Stimulated activated naive CD8-positive, alpha-beta T cell treated with anti-CD3 and anti-CD28 coated beads, Interleukin-15, Interleukin-2, amounts not matched to agents 100 ng/mL and 50 ng/mL, for 24 hours (primary cell): ENCODE measurements at regions not wholly inside any gene's neighbourhood (a gene's known extent, or its start where the extent isn't known, plus 50 kb on each side); places are given as distances from the start of the nearest gene placed in this dataset.
"Not testable (repeated sequence)": the region's sequence is repeated elsewhere in the genome, so short reads cannot be mapped to it uniquely, and the experiment has no call there.

Experiments
- H3K27ac Mint-ChIP-seq: one replicate; pipeline ENCODE4 v1.8.0; 2021; ENCODE audit warnings: mild to moderate bottlenecking, mixed read lengths
- H3K27me3 Mint-ChIP-seq: one replicate; pipeline ENCODE4 v1.8.0; 2021; ENCODE audit warnings: mixed read lengths
- H3K36me3 Mint-ChIP-seq: one replicate; pipeline ENCODE4 v1.8.0; 2021; ENCODE audit warnings: low read depth, mixed read lengths
- H3K4me1 Mint-ChIP-seq: one replicate; pipeline ENCODE4 v1.8.0; 2021; ENCODE audit warnings: low read depth, mixed read lengths
- H3K4me3 Mint-ChIP-seq: one replicate; pipeline ENCODE4 v1.8.0; 2021; ENCODE audit warnings: mild to moderate bottlenecking, mixed read lengths
- H3K9me3 Mint-ChIP-seq: one replicate; pipeline ENCODE4 v1.8.0; 2021; ENCODE audit warnings: mixed read lengths

- H3K9me3 Mint-ChIP-seq, H3K4me1 Mint-ChIP-seq, H3K27ac Mint-ChIP-seq, H3K4me3 Mint-ChIP-seq, H3K27me3 Mint-ChIP-seq, H3K36me3 Mint-ChIP-seq: not testable (repeated sequence)
These were observed 55.9 kb upstream of the RNU2-1 start for GRCh38 chr17:43289670-43290069.

- not testable (repeated sequence) for H3K9me3 Mint-ChIP-seq, H3K36me3 Mint-ChIP-seq, H3K4me3 Mint-ChIP-seq, H3K27ac Mint-ChIP-seq, H3K4me1 Mint-ChIP-seq, H3K27me3 Mint-ChIP-seq
These were observed 49.8 kb upstream of the RNU2-1 start for GRCh38 chr17:43283606-43284005.
